ENCODE measurements at regions not wholly inside any gene's neighbourhood (a gene's known extent, or its start where the extent isn't known, plus 50 kb on each side); places are given as distances from the start of the nearest gene placed in this dataset.

- Histone ChIP-seq H3K27ac (ENCODE audit: low read depth, low read length) (no peak overlapping the region), H4K20me1 (ENCODE audit: insufficient read depth) (no peaks in the 10 kb centered on the region), H3K9me2 (ENCODE audit: insufficient read depth) (no peaks in the 10 kb centered on the region), H3K4me1 (ENCODE audit: control insufficient read depth in 1 of 2, insufficient read depth in 2 of 2, low read length in 2 of 2) (no peaks in the 10 kb centered on the region; a peak in 1 of 4 replicates), H3K9me3 (ENCODE audit: control insufficient read depth in 1 of 2, insufficient read depth in 1 of 2, low read depth in 1 of 2, low read length in 2 of 2) (no peaks in the 10 kb centered on the region), H3K4me2 (ENCODE audit: low read length) (no peak overlapping the region), H3K36me3 (ENCODE audit: control insufficient read depth in 1 of 2, insufficient read depth in 2 of 2, low read length in 2 of 2) (no peaks in the 10 kb centered on the region), H3K79me2 (ENCODE audit: insufficient read depth, low read length) (no peaks in the 10 kb centered on the region), H3K27me3 (ENCODE audit: insufficient read depth, low read length) (no peaks in the 10 kb centered on the region), H3K4me3 (replicated peaks in 1 of 2; ENCODE audit: low read depth in 1 of 2, low read length in 2 of 2) (no peak overlapping the region), H3K9ac (ENCODE audit: low read length) (no peak overlapping the region), H2AFZ (ENCODE audit: low read depth, low read length, poor library complexity, severe bottlenecking) (no peak overlapping the region)
- intact Hi-C loops (cut with micrococcal nuclease), result loop anchor here (10.0 kb wide), 2 partner anchors 595 to 725 kb away; partner anchors contain the start of gene STPG2
- no peak for DNase-seq (ENCODE audit: low read depth, low spot score)
- ATAC-seq, result no peak
- no TSS peak for BruUV-seq (replicated peaks)
- POLR2A ChIA-PET, result interaction anchor here (1.0 kb wide), 1 partner anchor 165 kb away, joined by 3 read pairs; no protein-coding TSS in a partner anchor
- CTCF ChIA-PET, result no interaction called here
- TF ChIP-seq REST (IDR thresholded peaks at IDR 0.05; ENCODE audit: low read depth), result no peak
- no peak for TF ChIP-seq ZBTB33 (IDR thresholded peaks at IDR 0.05; ENCODE audit: extremely low read depth, insufficient replicate concordance, low read length)
- TF ChIP-seq EZH2 (IDR thresholded peaks at IDR 0.05), result no peak
- RAD21 ChIA-PET (ENCODE audit: low non-redundant PET in 1 of 2, low total read pairs in 2 of 2, uncharacterized antibody in 2 of 2, unreplicated experiment in 2 of 2), result no interaction called here
Observed at GRCh38 chr4:98739751-98740150, 81.3 kb upstream of the TSPAN5 start.

Measured in HCT116 (cell line).